PC-9 (cell line): ENCODE measurements at regions not wholly inside any gene's neighbourhood (a gene's known extent, or its start where the extent isn't known, plus 50 kb on each side); places are given as distances from the start of the nearest gene placed in this dataset.

Source experiments
- EZH2 ChIP-seq: fragments of 200-600 bp; sonication (generic); IDR thresholded peaks from 2 replicates; pipeline ENCODE4 v1.8.0; 2017; ENCODE audit warnings: antibody characterized with exemption, low read depth
- TF ChIP-seq, protein P1 (sequence below): fragments of 200-600 bp; sonication (generic); conservative IDR thresholded peaks from 2 replicates; pipeline ENCODE4 v1.6.1; 2017; ENCODE audit warnings: mixed run types, antibody characterized with exemption, mild to moderate bottlenecking, moderate library complexity

DNA sequence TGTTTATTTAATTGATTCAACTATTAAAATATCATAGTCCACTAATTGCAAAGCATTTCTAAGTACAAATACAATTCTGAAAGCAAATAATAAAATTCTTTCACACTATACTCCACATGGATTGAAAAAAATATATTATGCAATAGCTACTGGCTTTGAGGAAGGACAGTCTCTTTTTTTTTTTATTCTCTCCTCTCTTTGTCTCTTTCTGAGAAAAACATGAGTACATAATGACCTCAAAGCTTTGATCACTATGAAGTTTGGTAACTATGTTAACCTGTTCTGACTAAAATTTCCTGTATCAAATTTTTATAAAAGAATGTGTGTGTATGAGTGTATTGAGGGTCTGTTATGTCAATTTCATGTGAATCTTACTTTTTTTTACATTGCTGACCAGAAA is 96.2 kb downstream of the RGS2 start:
- TF ChIP-seq, protein P1, sequence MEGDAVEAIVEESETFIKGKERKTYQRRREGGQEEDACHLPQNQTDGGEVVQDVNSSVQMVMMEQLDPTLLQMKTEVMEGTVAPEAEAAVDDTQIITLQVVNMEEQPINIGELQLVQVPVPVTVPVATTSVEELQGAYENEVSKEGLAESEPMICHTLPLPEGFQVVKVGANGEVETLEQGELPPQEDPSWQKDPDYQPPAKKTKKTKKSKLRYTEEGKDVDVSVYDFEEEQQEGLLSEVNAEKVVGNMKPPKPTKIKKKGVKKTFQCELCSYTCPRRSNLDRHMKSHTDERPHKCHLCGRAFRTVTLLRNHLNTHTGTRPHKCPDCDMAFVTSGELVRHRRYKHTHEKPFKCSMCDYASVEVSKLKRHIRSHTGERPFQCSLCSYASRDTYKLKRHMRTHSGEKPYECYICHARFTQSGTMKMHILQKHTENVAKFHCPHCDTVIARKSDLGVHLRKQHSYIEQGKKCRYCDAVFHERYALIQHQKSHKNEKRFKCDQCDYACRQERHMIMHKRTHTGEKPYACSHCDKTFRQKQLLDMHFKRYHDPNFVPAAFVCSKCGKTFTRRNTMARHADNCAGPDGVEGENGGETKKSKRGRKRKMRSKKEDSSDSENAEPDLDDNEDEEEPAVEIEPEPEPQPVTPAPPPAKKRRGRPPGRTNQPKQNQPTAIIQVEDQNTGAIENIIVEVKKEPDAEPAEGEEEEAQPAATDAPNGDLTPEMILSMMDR, result no peak
- no peak for TF ChIP-seq EZH2
